NCI-H1105 (cell line): ENCODE measurements at regions not wholly inside any gene's neighbourhood (a gene's known extent, or its start where the extent isn't known, plus 50 kb on each side); places are given as distances from the start of the nearest gene placed in this dataset.
"Not testable (repeated sequence)": the region's sequence is repeated elsewhere in the genome, so short reads cannot be mapped to it uniquely, and the experiment has no call there.

Experiments used
- DNase-seq: peaks from one replicate; lab custom pipeline; 2025; lab: John Stamatoyannopoulos, UW

DNA sequence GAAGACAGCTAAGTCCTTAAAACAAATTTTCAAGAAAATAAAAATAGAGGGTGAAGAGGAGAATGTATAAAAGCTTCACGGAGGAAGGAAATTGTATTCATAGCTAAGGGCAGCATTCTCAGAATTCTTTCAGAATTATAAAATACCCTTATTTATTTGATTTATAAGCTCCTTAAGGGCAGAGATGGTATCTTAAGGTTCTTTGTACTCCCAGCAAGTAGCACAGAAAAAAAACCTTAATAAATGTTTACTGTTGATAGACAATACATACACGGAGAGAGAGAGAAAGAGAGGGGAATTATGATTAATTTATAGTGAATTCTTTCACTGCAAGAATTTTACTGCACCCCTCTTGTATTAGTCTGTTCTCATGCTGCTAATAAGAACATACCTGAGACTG is 375.6 kb upstream of the CCDC54 start:
- no peak for DNase-seq

DNA sequence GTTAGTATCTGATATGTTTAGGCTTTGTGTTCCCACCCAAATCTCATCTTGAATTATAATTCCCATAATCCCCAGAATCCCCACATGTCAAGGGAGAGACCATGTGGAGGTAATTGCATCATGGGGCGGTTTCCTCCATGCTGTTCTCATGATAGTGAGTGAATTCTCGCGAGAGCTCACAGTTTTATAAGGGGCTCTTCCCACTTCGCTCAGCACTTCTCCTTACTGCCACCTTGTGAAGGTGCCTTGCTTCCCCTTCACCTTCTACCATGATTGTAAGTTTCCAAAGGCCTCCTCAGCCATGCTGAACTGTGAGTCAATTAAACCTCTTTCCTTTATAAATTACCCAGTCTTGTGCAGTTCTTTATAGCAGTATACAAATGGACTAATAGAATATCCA is 371.9 kb upstream of the CCDC54 start:
- not testable (repeated sequence) for DNase-seq

DNA sequence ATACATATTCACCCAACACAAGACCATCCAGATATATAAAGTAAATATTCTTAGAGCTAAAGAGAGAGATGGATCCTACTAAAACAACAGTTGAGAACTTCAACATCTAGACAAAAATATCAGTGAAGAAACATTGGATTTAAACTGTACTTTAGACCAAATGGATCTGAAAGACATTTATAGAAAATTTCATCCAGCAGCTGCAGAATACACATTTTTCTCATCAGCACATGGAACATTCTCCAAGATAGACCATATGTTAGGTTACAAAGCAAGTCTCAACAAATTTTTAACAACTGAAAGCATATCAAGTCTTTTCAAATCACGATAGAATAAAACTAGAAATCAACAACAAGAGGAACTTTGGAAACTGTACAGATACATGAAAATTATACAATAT is 369.0 kb upstream of the CCDC54 start:
- no peak for DNase-seq

DNA sequence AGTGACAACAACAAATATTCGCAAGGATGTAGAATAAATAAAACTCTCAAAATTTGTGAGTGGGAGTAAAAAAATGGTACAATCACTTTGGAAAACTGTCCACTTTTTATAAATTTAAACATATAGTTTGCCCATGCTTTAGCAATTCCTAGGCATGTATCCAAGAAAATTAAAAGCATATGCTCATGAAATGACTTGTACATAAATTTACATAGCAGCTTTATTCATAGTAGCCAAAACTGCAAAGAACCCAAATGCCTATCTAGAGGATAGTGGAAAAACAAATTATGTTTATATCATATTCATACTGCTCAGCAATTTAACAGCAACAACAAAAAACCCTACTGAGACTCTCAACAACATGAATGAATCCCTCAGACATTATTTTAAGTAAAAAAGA is 363.6 kb upstream of the CCDC54 start:
- DNase-seq, result no peak

DNA sequence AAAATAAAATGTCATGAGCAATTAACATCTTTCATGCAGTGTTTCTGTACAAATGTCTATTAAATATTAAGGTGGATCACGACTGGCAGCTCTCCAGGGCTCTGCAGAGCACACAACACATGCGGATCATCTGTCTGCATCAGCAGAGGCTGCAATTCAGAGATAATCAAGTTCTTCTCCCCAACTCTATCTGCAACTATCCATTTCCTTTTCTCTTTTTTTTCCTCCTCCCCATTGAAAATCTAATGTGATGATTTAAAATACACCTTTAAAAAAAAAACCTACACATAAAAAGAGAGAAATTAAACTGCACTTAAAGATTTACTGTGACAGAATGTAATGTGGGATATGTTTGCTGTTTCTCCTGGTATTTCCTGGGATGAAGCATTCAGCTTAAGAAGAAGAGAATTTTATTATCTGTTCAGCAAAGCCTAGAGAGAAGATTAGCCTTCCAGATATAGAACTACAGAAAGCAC is 352.6 kb upstream of the CCDC54 start:
- no peak for DNase-seq

DNA sequence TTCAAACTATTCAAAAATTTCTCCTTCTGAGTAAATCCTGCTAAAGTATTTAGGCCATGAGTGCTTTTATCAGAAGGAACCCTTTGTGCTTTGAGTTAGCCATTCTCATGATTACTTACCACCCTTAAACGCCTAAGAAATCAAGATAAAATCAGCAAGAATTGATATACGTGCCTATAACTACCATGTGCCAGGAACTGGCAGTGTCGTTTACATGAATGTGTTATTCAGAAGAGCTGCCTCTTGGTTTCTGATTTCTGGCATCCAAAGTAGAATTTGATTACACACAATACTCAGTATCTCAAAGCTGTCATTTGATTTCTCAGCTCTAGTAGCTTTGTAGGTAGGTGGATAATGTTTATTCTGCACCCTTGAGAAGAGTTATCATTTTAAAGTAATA is 351.3 kb upstream of the CCDC54 start:
- DNase-seq, result no peak

DNA sequence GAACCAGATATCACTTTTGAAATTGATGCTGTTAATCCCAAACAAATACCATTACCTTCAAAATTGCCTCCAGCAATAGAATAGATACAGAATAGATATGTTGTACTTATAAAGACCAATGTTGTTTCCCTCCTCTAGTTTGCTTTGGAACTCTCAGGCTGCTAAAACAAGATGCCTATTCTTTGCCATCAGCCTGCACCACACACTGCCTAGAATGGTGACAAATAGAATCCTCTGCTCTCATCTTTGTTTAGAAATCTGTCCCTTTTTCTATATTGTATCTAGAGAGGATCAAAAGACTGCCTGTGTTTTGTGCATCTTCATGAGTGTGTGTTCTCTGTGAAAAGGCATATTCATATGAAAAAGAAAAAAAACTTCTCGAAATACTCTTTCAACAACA is 349.2 kb upstream of the CCDC54 start:
- no peak for DNase-seq

DNA sequence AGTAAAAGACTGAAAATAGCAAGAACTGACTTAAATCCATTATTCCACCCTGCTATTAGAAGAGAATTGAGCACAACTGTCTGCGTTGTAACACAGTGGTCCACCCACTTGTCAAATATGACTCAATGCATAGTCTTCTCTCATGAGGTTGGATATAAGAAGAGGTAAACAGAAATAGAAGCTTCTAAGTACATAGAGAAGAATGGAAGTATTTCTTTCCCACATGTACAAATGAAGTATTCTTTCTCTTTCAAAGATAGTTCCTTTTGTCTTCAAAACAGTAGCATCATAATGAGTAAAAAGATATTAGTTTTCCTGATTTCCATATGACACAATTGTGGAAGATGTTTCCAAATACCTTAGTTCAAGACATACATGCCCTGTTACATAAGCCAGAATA is 348.6 kb upstream of the CCDC54 start:
- no peak for DNase-seq

DNA sequence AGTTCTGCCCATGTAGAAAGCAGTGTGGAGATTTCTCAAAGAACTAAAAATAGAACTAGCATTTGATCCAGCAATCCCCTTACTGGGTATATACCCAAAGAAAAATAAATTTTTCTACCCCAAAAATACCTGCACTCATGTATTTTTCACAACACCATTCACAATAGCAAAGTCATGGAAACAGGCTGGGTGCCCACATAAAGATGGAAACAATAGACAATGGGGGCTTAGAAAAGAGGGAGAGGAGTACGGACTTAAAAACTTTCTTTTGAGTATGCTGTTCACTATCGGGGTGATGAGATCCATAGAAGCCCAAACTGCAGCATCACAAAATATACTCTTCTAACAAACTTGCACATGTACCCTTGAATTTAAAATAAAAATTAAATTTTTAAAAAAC is 345.1 kb upstream of the CCDC54 start:
- no peak for DNase-seq

DNA sequence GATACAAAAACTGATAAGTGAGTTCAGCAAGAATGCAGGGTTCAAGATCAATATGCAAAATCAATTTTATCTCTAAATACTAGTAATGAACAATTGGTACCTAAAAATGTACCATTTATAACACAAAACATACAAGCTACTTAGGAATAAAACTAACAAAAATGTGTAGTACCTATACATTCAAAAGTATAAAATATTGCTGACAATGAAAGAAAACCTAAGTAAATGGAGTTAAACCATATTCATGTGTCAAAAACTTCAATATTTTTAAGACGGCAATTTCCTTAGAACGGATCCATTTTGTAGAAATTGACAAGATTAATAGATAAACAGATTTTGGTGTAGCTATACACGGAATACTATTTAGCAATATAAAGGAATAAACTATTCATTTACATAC is 343.1 kb upstream of the CCDC54 start:
- no peak for DNase-seq

DNA sequence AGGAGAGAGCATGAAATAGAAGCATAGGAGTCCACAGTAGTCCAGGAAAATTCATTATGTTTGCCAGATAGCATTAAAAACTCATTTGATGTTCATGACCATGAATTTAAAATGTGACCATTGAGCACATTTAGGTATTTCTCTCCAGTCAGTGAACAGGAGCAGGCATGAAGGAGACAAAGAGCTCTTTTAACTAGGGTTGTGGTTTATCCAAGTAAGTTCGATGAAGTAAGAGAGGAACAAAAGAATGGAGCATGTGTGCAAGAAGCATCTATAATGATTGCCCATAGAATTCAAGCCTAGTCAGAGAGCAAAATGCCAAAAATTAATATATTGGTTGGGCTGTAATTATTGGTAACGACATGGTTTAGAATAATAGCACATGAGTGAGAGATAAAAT is 342.1 kb upstream of the CCDC54 start:
- no peak for DNase-seq

DNA sequence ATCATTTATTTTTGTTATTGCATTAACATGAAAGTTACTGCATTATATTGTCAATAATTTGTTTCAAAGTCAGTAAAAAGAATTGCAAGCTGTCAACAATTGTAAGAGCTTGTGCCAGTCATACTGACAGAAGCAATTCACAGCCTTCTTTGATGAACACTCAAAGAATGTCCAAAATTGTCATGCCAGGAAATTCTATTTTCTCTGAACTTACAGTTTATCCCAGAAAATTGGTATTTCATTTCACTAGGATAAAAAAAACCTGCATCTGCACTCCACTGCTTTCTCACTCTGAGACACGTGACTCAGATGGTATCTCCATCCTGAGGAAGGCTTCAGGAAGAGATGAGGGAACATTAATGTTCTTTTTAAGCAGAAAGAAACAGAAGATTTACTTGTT is 332.6 kb upstream of the CCDC54 start:
- DNase-seq, result no peak

DNA sequence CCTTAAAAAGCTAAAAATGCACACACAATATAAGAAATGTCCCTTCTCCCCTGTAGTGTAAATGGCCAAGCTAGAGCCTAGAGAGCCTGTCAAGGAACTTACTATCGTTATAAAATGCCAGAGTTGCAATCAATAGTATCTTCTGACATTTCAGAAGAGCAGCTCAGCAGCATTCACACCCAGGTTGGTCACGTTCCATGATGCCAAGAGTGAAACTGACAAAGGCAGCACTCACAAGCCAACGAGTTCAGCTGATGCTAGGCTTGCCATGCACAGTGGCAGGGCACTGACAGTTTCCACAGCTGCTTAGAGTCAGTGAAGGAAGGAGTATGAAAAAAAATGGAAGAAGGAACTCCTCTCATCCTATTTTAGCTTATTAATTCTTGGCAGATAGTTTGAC is 331.4 kb upstream of the CCDC54 start:
- DNase-seq, result no peak

DNA sequence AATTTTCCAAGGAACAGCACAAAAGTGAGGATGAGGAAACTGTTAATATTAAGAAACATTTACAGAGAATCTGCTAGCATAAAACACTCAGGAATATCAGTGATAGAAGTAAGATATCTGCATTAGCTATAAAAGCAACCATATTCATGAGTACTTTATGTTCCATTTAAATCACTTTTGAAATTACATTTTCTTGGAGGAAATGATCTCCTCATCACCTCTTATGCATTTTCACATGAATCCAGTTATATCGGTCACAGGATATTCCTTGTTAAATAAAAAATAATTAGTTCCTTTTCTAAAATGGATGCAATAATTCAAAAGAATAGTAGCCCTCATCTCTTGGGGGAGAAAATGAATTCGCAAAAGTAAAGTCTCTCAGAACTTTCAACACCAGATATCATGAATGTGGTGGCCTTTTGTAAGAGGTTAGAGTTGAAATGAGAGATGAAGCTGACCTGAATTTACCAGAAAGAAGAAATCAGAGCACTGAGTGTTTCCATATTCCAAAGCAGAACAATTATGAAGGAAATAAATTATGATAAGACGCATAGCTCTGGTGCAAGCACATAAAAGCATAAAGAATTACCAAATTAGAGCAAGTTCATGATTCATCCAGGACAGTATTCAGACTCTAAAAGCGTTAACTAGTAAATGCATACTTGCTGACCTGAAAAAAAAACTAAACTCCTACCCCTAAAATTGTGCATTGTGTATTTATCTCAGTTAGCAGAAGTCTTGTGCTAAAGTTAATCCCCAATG is 321.9 kb upstream of the CCDC54 start:
- no peak for DNase-seq

DNA sequence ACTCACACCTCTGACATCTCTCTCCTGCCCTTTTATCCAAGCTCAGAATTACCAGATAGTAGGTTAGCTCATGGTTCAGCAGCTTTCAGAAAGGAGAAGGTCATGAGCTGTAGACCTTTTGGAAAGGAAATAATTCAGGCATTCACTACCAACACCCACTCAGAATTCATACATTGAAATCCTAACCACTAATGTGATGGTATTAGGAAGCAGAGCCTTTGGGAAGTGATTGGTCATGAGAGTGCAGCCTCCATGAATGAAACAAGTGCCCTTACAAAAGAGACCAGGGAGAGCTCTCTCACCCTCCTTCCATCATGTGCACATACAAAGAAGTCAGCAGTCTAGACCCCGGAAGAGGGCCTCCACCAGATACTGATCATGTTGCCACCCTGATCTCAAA is 315.8 kb upstream of the CCDC54 start:
- DNase-seq, result no peak

DNA sequence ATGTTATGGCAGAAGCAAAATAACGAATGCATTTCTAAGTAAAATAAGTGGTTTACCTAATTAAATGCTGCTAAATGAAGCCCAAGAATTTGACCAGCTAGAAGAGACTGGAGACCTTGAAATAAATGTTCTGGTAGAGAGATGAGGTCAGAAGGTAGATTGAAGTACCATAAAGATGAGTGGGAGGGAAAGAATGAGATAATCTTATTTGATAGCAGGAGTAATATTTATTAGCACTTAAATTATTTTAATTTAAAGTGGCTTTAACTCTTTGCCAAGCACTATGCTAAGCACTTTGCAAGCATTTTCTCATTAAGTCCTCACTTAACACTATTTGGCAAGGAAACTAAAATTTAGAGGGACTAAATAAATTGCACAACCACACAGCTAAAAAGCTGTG is 314.9 kb upstream of the CCDC54 start:
- no peak for DNase-seq

DNA sequence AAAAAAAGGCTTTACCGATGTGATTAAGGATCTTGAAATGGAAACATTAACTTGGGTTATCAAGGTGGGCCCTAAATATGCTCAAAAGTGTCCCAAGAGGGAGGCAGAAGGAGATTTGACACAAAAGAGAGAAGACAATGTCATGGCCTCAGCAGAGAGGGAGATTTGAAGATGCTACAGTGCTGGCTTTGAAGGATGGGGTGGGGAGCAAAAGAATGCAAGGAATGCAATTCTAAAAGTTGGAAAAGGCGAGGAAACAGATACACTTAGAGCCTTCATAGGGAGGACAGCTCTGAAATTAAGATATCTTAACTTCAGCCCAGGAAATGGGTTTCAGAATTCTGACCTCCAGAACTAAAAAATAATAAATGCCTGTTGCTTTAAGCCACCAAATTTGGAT is 314.5 kb upstream of the CCDC54 start:
- no peak for DNase-seq

DNA sequence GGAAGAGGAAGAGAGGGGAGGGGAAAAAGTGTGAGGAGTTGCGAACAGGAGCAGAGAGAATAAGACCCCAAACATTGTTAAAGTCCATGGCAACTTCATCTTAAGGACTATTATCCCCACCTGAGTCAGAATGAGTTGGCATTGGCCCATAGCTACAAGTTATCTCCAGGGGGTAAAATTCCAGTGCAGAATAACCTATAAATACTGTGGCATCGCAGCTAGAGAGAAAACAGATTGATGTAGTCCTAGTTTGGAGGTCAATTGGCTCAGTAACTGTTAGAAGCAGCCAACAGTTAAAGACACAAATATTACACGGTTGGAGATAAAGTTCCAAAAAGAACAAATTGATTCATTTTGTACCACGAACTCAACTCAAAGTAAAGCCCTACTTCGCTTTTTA is 313.9 kb upstream of the CCDC54 start:
- DNase-seq, result no peak

DNA sequence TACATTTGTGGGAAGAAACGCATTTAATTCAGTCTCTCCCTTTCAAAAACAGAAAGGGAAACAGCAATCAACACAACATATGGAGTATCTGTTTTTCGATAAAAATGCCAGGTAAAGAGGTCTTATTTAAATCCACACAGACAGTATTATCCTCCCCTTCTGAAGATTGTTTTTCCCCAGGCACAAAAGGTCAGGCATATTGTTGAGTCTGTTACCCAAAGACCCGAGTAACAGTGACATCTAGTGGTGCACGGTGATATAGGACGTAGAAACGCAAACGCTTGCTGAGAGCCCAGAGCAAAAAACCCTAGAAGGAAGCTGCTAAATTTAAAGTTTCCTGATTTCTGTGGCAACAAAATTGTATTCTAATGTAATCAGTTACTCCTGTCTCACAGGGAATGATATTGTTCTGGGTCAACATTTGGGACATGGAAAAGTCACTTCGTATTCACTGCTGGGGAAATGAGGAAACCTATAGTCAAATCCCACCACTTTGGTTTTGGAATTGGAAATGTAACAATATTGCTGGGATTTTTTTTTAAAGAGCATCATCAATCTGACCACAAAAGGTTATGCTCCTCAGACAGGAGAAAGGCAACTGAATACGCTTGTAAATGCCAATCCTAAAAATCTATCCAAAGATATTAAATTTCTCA is 312.7 kb upstream of the CCDC54 start:
- DNase-seq, result peak; percentile 73

DNA sequence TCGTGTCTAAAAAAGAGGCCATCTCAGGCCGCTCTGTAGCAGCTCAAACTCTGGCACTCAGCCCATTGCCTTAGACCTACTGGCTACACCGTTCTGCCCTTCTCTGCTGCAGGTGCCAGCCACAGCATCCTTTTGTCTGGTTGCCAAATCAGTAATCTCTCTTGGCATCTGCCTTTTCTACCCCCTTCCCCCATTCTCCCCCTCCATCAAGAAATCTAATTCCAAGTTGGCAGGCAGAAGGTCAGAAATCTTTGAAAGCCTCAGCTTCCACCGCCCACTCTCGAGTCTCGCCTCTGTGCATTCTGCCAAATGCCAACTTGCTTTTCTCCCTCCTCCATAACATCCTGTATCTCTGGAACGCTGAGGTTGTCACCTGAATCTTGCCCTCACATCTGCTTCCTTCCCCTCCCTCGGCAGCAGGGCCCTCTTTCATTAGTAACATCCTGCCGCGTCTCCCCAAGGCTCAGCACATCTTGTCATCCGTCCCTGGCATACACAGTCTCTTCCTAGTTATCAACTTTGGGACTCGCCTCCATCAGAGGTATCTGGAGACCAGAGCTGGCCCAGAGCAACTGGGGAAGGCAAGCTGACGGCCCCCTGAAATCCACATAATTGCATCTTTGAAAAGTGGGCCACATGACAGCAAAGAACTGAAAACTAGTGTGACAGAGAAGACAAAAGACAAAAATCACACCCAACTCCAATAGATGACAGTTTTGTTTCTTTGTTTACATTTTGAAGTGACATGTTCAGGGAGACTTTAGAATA is 312.0 kb upstream of the CCDC54 start:
- DNase-seq, result peak; percentile 96

DNA sequence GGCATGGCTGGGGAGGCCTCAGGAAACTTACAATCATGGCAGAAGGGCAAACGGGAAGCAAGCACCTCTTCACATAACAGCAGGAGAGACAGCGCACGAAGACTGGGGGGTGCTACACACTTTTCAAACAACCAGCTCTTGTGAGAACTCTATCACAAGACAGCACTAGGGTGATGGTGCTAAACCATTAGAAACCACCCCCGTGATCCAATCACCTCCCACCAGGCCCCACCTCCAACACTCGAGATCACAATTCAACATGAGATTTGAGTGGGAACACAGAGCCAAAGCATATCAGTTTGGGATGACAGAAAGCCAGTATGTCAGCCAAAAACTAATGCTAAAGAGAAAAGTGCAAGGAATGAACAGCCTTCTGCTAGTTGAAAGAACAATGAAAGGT is 309.8 kb upstream of the CCDC54 start:
- DNase-seq, result no peak

DNA sequence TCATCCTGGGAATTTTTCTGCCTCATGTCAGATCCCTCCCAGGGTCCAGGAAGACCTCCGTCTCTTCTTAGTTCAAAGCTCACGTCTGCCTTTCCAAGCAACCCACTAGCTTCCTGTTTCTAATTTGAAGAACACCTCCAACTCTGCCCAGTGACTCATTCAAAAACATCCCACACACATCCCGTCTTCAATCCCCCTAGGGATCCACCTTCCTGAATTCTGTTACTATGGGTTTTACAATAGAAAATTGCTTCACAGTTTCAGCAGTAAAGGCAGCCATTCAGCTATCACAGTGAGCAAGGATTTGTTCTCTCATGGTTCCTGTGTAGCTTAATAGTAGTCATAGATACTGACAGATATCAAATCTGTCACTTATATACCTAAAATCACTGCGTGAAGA is 308.3 kb upstream of the CCDC54 start:
- no peak for DNase-seq

DNA sequence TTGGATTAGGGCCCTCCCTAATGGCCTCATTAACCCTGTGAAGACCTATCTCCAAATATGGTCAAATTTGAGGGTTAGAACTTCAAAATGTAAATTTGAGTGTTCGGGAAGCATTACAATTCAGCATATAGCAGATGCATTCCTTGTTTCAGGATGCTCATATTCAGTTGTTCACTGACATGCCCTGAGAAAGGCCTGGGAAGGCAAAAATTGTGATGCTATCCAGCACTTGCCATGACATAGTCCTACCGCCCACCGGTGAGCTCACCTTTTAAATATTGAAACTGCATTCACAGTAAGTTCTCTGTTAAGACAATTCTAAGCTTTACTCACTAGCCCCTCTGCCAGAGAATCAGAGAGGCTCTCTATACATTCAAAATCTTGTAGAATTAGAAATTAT is 300.3 kb upstream of the CCDC54 start:
- DNase-seq, result no peak
